ENCODE measurements at regions not wholly inside any gene's neighbourhood (a gene's known extent, or its start where the extent isn't known, plus 50 kb on each side); places are given as distances from the start of the nearest gene placed in this dataset.
A peak's percentile ranks its signal among the peaks of the same experiment; 100 is the strongest.
"Not testable (repeated sequence)": the region's sequence is repeated elsewhere in the genome, so short reads cannot be mapped to it uniquely, and the experiment has no call there.

- DNase-seq = peak in 2 of 3 donors; percentile 38 to 55
Measured at GRCh38 chr9:25917731-25918362, 239.6 kb upstream of the TUSC1 start.

DNA sequence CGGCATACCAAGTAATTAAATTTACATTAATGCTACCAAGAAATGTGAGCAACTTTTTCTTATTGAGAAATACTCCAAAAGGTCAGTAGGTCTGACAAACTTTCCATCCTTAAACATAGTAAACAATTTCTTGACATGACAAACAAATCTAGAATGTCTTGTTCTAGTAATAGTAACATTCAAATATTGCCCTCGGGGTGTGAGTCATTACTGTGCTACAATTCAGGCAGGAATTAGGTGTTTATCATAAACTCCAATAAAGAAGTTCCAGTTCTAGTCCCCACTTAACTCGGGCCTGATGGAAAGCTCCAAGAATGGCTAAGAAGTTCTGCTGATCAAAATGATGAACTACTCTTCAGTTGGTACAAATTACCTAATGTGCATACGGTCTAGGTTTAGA, 235.6 kb upstream of the TUSC1 start:
- DNase-seq = no peak

DNA sequence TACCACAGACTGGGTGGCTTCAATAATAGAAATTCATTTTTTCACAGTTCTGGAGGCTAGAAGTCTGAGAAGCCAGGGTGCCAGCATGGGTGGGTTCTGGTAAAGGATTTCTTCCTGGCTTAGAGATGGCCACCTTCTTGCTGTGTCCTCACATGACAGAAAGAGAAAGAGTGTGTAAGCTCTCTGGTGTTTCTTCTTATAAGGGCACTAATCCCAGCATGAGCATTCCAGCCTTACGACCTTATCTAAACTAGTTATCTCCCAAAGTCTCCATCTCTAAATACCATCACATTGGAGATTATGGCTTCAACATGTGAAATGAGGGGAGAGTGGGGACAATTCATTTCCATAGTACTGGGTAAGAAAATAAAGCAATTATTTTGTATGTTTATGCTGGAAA, 226.5 kb upstream of the TUSC1 start:
- no peak for DNase-seq

DNA sequence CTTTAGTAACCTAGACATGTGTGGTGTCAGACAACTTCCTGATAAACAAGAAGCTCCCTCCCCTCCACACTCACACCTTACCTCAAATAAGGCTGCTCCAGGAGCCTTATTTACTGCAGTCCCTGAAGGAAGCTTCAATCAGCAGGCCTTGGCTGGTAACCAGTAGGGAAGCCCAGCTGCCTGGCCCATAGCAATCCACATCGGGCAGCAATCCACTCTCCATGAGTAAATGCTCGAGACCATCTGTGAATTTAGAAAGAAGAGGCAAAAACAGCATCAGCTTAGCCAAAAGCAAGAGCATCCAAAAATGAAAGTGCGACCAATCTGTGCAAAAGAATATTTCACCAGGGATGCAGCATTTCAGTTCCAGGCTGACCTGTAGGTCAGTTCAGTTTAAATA, 213.3 kb upstream of the TUSC1 start:
- DNase-seq = peak; percentile 22 to 78 (median 40)

DNA sequence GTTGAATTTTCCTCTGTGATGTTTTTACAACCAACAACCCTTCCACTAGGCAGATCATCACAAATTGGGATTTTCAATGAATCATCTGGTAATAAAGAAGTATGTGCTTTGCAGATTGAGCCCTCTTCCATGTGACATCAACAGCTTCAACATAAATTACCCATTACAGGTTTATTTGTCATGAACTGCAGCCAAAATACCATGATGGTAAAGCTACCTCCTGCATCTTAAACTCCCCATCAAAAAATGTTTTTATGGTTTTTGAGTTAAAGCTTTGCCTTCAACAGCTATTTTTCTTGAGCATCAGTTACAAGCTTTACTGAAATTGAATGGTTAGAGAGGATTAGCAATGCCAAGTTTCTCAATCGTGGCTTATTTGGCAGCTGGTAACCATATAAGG, 211.4 kb upstream of the TUSC1 start:
- DNase-seq = no peak

DNA sequence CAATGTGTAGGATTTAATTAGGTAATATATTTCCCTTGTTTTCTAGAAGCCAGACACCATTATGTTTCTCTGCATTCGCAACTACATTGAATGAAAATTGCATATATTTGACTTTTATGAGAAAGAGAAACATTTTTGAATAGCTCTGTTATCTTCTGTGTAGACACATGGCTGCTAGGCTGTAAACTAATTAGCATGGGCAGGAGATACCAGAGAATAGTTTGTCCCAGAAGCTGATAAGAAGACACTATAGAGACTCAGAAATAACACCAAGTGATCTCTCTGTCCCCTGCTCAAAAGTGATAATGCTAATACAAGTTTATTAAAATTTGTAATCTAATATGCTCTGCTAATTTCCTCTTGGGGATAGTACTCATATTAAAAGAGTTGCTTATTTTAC, 198.0 kb upstream of the TUSC1 start:
- no peak for DNase-seq

DNA sequence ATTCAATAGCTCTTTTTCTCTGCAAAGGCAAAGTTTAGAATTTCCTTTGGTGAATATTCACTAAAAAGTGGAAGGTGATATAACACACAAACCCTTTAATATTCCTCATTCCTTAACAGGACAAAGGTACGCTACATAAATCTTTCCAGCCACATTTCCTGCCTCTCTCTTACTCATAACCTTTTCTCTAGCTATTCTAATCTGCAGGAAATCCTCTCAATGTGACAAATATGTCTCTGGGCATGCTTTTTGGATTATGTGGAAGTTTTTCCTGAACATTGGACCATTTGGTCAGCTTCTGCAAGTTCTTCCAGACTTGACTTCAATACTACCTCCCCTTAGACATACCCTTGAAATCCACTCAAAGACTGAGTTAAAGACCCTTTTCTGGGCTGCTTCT, 186.3 kb upstream of the TUSC1 start:
- no peak for DNase-seq

DNA sequence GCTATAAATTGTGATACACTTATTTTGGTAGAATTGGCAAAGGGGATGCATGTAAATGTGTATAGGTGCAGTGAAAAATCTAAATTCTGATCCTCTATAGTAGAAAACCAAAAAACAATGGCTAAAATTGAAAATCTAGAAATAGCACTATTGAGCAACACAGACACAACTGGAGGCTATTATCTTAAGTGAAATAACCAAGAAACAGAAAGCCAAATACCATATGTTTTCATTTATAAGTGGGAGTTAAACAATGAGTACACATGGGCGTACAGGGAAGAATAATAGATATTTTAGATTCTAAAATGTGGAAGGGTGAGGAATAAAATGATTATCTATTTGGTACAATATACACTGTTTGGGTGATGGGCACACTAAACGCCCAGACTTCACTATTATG, 183.2 kb upstream of the TUSC1 start:
- DNase-seq = peak; percentile 18 to 52 (median 33)

- DNase-seq = peak in 1 of 3 donors; percentile 15
Measured at GRCh38 chr9:25857147-25857546, 178.9 kb upstream of the TUSC1 start.

DNA sequence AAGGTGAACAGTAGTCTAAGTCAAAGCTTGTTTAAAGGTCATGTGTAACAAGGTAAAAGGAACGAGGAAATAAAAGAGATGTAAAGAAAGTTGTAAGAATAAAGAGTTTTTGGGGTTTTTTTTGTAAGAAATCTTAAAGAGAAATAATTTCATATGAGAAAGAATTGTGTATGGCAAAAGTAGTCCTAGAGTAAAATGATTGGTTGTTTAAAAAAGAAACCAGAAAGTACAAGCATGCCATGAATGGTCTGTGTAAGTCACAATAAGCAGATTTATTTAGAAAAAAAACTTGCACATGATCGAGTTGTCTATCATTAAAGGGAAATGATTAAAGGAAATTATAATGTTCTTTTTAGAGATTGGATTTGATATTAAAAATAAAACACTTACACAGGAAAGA, 172.6 kb upstream of the TUSC1 start:
- no peak for DNase-seq

GRCh38 chr9:25845867-25846266, 167.6 kb upstream of the TUSC1 start:
- no peak for DNase-seq

DNA sequence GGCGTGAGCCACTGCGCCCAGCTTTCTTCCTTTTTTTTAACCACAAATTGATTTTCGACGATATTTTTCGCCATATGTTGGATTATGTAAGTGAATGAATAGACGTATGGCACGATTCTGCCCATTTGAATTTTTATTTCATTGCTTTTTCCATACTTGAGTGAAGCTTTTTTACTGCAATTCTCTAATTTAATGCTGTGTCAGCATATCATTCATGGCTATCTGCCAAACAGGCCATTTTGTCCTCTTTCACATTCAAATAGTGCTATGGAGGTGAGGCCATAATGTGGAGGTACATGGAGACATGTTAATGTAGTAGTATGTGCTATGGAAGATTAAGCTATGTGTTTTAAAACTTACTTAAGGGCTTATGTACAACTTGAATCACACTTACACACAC, 152.1 kb upstream of the TUSC1 start:
- DNase-seq = no peak

- DNase-seq = no peak
Measured at GRCh38 chr9:25827626-25828025, 149.4 kb upstream of the TUSC1 start.

- DNase-seq = no peak
Measured at GRCh38 chr9:25816439-25816838, 138.2 kb upstream of the TUSC1 start.

GRCh38 chr9:25814023-25814422, 135.8 kb upstream of the TUSC1 start:
- no peak for DNase-seq

DNA sequence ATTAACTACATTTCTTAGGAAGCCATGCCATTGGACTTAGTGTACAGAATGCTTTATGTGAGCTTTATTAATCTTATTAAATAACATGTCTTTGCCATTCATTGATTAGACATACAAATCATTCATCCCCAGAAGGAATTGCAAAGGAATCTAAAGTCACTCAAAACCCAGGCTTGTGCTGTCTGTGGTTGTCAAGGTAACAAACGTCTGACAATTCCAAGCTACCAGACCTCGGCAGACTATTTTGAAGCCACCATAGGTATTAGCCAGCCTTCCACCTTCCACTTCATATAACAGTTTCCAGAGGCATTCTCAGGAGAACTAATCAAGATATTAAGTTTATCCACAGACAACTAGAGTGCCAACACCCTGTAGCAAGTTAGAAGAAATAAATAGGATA, 135.2 kb upstream of the TUSC1 start:
- no peak for DNase-seq

DNA sequence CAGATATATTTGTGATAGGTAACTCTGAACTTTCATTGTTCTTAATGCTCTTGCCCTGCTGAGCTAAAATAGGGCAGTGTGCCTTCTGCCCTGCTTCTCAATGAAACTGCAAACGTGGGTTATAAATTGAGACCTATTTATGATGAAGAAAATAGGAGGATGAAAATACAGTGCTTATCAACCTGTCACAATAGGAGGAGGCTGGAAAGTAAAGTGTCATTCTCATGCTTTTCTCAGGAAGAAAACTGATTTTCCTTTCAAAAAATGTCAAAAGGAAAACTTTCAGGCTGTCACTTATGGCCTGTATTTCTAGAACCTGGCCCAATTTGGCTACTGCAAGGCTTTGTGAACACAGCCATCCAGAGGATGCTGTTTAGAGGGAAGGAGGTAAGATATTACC, 130.3 kb upstream of the TUSC1 start:
- no peak for DNase-seq

DNA sequence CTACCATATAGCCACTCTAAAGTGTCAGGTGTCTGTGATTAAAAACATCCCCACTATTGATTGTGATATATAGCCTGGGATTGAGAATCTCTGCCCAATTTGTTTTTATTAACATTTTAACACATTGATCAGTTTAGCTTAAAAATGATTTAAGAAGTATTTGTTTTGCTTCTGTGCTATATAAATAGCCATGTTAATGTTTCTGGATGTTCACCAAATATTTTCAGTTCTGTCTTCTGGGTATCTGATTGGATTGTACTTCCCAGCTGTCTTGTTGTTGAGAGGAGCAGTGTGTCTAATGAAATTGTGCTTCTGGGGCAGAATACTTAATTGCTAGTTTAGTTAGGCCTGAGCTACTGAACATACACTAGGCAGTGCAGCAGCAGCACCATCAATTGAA, 126.6 kb upstream of the TUSC1 start:
- DNase-seq = no peak

- not testable (repeated sequence) for DNase-seq
Measured at GRCh38 chr9:25801989-25802388, 123.7 kb upstream of the TUSC1 start.

GRCh38 chr9:25773805-25774204, 95.6 kb upstream of the TUSC1 start:
- no peak for DNase-seq

GRCh38 chr9:25755951-25756350, 77.7 kb upstream of the TUSC1 start:
- no peak for DNase-seq

GRCh38 chr9:25752398-25752797, 74.2 kb upstream of the TUSC1 start:
- peak in 2 of 3 donors; percentile 7 to 41 for DNase-seq

- no peak for DNase-seq
Measured at GRCh38 chr9:25742256-25742655, 64.0 kb upstream of the TUSC1 start.

DNA sequence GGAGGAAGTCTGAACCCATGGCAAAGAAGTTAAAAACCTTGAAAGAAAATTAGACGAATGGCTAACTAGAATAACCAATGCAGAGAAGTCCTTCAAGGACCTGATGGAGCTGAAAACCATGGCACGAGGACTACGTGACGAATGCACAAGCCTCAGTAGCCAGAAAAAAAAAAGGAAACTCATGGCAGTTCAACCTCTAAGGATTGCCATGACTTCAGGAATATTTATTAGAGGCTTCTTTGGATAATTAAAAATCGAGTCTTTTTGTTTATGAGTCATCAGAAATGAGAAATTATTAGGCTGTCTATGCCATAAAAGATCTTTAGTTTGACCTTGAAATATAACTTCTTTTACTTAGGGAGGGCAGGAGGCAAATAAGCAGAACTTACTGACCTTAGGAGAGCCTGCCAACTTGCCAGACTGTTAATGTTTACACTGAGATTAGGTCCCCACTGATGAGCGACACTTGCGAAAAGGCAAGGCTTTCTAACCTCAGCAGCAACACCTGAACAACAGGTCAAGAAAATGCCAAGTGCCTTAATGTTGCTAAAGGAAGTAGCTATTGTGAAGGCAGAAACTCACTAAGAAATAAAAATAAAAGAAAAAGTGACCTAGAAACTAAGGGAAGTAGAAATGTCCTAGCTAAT, 55.2 kb upstream of the TUSC1 start:
- DNase-seq = no peak
